AG20443 (cell line): ENCODE measurements at regions not wholly inside any gene's neighbourhood (a gene's known extent, or its start where the extent isn't known, plus 50 kb on each side); places are given as distances from the start of the nearest gene placed in this dataset.

Experiments used
- DNase-seq: peaks from one replicate; pipeline ENCODE4 v3.0.0; 2012; ENCODE audit warnings: low spot score, mixed read lengths

GRCh38 chr1:113265196-113265595 is 125.1 kb upstream of the MAGI3 start:
- DNase-seq: no peak

GRCh38 chr1:113266788-113267187 is 123.5 kb upstream of the MAGI3 start:
- no peak for DNase-seq

DNA sequence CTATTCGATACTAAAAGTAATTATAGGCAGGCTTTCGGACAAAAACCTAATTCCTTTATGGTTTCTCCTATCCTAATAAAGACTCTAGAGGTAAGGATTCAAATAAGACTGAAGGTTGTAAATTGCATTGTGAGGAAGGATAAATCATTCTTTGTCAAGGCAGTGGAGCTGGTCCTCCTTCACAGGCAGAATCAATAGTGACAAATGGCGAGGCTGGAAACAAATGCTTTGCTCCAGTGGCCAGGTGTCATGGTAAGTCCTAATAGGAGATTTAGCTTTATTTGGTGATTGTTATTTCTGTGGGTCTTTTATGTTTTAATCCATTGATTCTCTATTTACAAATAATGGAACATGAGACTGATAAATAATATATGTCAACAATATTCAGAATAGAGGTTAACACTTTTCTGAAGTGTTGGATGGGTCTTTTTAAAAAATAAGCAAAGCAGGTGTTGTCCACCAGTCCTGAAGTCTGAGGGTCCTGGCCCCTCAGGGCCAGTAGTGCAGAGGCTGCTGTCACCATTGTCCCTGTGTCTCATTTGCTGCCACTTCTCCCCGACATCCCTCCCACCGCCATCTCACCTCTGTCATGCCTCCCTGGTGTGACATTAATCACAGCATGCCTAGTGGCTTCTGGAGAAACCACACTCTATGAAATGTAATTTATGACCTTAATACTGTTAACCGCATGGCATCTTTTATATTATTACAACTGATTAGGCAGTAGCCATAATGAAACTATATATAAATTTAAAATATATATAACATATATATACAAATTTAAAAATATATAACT is 120.9 kb upstream of the MAGI3 start:
- no peak for DNase-seq

DNA sequence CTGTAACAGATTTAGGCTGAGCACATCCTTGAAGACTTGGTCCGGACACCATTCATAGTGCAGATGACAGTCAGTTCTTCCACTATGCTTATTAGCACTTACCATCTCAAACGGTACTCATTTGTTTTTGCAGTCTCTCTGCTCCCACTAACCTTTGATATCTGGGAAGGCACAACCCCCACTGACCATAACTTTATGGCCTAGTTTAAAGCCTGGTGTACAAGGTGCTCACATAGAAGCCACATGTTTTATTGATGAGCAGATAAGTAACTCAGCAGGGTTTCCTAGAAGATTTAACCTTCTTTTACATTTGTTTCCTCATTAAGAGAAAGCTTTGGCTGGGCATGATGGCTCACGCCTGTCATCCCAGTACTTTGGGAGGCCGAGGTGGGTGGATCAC is 119.3 kb upstream of the MAGI3 start:
- no peak for DNase-seq

DNA sequence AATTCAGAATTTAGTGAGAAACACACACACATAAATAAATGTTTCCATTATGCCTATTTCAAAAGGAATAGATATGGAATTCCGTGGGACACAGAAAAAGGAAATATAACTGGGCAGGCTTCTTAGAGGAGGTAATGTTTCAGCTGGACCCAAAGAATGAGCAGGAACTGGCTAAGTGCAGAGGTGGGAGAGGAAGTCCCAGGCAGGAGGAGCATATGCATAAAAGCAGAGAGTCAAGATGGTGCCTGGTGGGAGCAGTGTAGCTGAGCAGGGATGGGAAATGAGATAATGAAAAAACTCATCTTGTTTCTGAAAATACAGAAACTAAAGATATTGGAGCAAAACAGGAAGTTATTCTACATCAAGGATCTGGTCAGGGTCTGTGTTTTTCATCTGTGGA is 115.2 kb upstream of the MAGI3 start:
- no peak for DNase-seq

GRCh38 chr1:113275691-113276090 is 114.6 kb upstream of the MAGI3 start:
- DNase-seq: no peak

GRCh38 chr1:113276507-113276906 is 113.8 kb upstream of the MAGI3 start:
- no peak for DNase-seq

GRCh38 chr1:113278371-113278770 is 111.9 kb upstream of the MAGI3 start:
- no peak for DNase-seq

DNA sequence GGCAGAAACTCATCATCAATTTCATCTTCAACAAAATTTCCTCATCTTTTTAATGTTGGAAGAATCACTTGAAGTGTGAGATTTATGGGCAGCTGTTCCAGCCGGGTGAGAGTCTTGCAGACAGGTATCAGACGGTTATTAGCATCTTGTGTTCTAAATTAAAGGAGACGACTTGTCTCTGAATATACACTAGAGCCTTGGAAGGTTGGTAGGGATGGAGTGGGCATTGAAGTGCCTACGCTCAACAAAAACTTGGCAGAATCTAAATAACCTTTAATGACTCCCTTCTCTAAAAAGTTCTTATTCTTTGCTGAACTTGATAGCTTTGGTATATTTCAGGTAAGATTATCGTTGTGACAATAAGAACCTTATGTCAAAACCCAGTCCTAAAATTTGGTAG is 111.5 kb upstream of the MAGI3 start:
- DNase-seq: no peak

GRCh38 chr1:113279776-113280391 is 110.4 kb upstream of the MAGI3 start:
- DNase-seq: no peak

- DNase-seq: no peak
These were observed 109.7 kb upstream of the MAGI3 start for GRCh38 chr1:113280581-113280980.

DNA sequence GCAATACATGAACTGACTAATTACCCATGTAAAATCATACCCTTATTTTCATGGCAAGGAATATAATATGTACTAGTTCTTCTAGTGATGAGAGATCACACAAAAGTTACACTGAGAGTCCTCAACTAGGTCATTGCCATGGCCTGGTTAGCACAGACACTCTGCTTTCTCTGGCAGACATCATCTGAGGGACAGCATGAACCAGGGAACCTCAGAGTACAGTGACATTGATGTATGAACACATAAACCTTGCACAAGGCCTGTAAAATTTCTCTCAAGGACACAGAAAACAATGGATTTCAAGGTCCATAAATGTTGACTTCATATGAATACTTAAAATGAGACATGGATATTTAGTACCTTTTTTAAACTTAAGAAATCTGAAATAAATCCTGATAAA is 108.8 kb upstream of the MAGI3 start:
- DNase-seq: no peak

- no peak for DNase-seq
These were observed 108.1 kb upstream of the MAGI3 start for GRCh38 chr1:113282008-113282892.

DNA sequence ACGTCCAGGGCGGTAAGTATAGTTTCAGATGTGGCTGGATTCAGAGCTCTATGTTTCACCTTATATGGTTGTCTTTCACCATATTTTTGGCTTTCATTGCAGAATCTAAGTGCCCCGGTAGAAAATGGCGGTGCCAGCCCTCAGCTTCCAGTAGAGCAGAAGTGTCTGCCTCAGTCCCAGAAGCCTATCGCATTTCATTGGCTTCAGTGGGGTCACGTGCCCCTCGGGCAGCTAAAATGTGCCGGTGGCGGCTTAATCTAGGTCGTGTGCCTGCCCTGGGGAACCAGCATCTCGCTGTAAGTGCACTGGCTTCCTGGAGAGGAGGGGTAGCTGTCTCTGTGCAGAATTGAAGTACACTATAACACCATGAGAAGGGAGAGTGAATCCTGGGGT is 107.4 kb upstream of the MAGI3 start:
- no peak for DNase-seq

GRCh38 chr1:113283914-113284313 is 106.4 kb upstream of the MAGI3 start:
- no peak for DNase-seq

DNA sequence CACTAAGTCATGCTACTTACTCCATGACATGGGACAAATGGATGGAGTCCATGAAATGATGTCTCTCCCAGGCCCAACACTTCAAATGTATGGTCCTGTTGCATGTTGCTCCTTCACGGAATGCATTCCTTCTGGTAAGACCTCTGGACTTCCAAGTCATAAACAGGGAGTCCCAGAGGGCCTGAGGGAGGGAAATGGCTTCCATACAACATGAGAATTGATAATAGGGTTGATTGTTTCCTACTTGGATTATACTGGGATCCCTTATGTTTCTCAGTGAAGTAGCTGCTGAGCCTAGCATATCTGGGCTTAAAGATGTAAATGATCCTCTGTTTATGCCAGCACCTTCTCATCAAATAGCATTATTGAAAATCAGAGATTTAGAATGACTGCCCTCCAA is 104.2 kb upstream of the MAGI3 start:
- DNase-seq: no peak

DNA sequence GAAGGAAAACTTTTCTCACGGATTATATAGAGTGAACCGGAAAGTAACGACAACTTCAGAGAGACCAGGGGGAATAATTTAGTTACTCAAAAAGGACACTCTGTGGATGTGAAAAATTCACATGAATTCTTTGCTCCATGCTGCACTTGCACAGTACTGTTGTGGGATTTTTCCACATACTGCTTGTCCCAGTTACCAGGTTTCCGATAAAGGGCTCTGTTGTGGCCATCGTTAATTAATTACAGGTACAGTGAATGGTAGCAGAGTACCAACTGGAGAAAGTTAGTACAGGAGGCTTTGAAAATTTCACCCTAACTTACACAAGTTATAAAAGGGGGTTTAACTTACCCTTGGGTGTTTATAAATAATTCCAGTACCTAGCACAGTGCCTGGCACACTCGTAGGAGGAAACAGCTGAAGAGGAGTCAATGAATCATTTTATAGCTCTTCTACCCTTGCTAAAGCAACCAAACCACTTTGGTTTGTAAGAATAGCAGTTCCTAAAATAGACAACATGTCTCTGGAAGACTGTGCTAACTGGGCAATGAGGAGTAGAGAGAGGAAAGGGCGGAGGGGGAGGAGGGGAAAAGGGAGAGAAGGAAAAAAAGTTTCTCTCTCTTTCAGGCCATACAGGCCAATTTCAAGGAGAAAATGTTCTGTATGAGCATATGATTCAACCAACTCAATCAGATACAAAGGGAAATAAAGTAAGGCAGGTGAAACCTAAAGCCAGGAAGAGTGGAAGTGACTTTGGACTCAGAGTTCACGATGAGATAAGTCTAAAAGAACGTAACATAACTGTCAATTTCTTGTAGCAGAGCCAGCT is 98.3 kb upstream of the MAGI3 start:
- no peak for DNase-seq

DNA sequence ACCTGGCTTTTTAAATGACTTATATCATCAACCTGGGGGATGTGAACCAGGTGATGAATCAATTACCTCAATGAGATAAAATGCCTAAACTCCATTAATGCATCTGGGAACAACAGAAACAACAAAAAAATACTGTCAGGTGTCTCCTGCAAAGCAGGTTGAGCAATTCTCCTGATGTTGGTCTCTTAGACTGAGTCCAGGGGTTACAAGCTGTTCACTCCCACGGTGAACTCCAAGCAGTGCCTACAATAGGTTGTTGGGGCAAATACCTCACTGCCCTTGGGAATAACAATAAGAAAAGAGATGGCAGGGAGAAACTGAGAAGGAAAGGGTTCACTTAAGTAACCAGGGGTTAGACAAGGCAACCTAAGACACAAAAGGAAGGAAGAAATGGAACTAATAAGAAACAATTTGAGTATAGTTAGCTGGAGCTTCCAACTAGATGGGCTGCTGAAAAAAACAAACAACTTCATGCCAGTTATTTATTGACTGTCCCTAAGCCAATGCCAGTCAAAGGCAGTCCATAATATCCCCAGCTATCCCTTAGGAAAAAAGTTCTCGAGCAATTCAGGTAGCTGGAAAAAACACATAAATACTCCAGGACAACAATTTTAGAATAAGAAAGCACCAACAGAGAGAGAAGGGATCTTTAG is 97.6 kb upstream of the MAGI3 start:
- no peak for DNase-seq

- no peak for DNase-seq
These were observed 97.1 kb upstream of the MAGI3 start for GRCh38 chr1:113293256-113293626.

GRCh38 chr1:113297749-113298148 is 92.6 kb upstream of the MAGI3 start:
- DNase-seq: no peak

DNA sequence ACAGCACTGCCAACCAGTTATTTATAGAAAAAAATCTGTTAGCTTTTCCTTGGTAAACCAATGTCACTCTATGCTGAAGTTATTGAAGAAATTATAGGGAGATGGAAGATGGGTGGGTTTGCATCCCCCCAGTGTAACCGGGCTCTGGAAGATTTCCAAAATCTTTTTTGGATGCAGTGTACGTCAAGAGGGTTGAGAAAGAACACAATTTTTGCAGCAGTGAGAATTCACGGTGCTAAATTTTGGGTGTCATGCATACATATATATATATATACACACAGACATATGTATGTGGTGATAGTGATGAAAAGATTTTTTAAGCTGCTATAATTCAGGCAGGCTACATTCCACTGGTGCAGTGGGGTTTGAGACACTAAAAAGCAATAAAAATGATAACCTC is 91.4 kb upstream of the MAGI3 start:
- DNase-seq: no peak

DNA sequence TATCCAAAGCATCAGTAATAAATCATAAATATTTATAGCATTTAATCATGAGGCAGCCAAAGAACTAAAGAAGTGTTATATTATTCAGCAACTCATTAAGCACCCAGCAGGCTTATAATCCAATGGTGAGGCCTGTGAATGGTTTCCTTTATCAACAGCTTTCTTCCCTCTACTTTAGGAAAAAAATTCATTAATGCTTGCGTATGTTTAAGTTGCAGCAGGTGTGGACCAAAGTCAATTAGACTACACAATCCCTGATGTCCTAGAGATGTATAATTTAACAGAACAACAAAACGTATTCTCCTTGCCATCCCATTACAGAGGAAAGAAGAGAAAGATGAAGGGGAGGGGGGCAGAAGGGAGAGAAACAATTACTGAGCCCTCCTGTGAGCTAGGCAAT is 87.7 kb upstream of the MAGI3 start:
- DNase-seq: no peak
